Transverse colon (tissue), 4 donors: ENCODE measurements at regions not wholly inside any gene's neighbourhood (a gene's known extent, or its start where the extent isn't known, plus 50 kb on each side); places are given as distances from the start of the nearest gene placed in this dataset.

Source experiments
- DNase-seq: peaks from one replicate; pipeline ENCODE4 v3.0.0-alpha.2; 2019
- H3K27ac ChIP-seq, 4 donors: fragments of 200-600 bp; sonication (generic); 2 replicates each; pipeline ENCODE4 v1.5.1; 2016 to 2018; ENCODE audit warnings: inconsistent platforms in 4 of 4
- H3K27me3 ChIP-seq: fragments of 200-600 bp; sonication (generic); 2 replicates; pipeline ENCODE4 v1.5.1; 2017; ENCODE audit warnings: inconsistent platforms
- H3K36me3 ChIP-seq, 4 donors: fragments of 200-600 bp; sonication (generic); 2 replicates each; pipeline ENCODE4 v1.5.1; 2017 to 2019; ENCODE audit warnings: inconsistent platforms in 4 of 4
- H3K4me1 ChIP-seq, 4 donors: fragments of 200-600 bp; sonication (generic); 2 replicates each; pipeline ENCODE4 v1.5.1; 2017 to 2020; ENCODE audit warnings: inconsistent platforms in 4 of 4
- H3K4me3 ChIP-seq, 4 donors: fragments of 200-600 bp; sonication (generic); 1 replicate in 1 of 4; 2 replicates in 3 of 4; pipeline versions ENCODE4 v1.5.1 to v1.6.1; 2017 to 2019; ENCODE audit warnings: inconsistent platforms in 4 of 4
- H3K9me3 ChIP-seq, 2 donors: fragments of 200-600 bp; sonication (generic); 2 replicates each; pipeline ENCODE4 v1.5.1; 2017 to 2019; ENCODE audit warnings: inconsistent platforms in 2 of 2
- EP300 ChIP-seq: sonication (generic); formaldehyde crosslinking; IDR thresholded peaks from one replicate; pipeline ENCODE4 v1.6.1; 2017; ENCODE audit warnings: antibody characterized with exemption, low read depth
- POLR2A ChIP-seq: fragments of 450-650 bp; IDR thresholded peaks from one replicate; pipeline ENCODE4 v1.6.1; 2016; ENCODE audit warnings: antibody characterized with exemption, mild to moderate bottlenecking, moderate library complexity
- POLR2AphosphoS5 ChIP-seq, 3 donors: sonication (generic); formaldehyde crosslinking; IDR thresholded peaks; one replicate each; pipeline ENCODE4 v1.6.1; 2016; ENCODE audit warnings: antibody characterized with exemption in 3 of 3
- WGBS, 2 donors: methylation state at CpG; one replicate each; pipeline ENCODE4 v1.1.5; 2018; ENCODE audit warnings: low coverage in 1 of 2; 5-methylcytosine and 5-hydroxymethylcytosine counted together
- in situ Hi-C, 4 donors: fragments of 200-750 bp; cut with MboI; loops; one replicate each; pipeline versions ENCODE4 v1.15.0 to v1.15.1; 2017; ENCODE audit warnings: low sequenced_read_pairs in 3 of 4, low pct_ligation_motif_present in 1 of 4, low pct_unique_long_range_greater_than_20kb in 1 of 4
- intact Hi-C: fragments of 100-400 bp; cut with DNase I; formaldehyde crosslinking; loops from one replicate; pipeline ENCODE4 v1.15.1; 2023; ENCODE audit warnings: low total_unique reads
- TF ChIP-seq, protein P1 (sequence below), 5 experiments: fragments of 200-600 bp in 3 of 5; fragments of 450-650 bp in 2 of 5; sonication (generic) in 3 of 5; IDR thresholded peaks; 1 replicate in 2 of 5; 2 replicates in 3 of 5; pipeline ENCODE4 v1.5.1; 2016 to 2017; ENCODE audit warnings: antibody characterized with exemption in 5 of 5, inconsistent platforms in 3 of 5, mild to moderate bottlenecking in 2 of 5, moderate library complexity in 1 of 5

DNA sequence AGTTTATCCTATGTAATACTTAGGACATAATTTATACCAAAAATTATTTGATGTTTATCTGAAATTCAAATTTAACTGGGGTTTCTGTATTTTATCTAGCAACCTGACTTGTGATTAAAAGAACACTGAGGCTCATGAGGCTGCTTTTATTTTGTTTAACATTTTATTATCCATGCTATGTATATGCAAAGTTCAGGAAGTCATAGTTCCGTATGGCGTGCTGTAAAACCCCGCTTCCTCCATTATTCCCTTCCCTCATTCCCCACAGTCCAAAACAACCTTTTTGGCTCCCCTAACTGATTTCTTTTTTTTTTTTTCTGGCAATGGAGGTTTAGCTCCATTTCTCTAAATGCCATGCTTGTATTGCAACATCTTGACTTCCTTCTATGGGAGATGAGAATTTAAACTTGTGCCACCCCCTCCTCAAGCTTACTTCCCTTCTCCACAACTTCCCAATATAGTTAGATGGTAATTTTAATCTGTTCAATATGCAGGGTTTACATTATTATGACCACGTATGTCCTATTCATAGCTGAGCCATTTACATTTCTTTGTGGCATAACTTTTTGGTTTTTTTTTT is 138.0 kb upstream of the DNAH14 start:
- Histone ChIP-seq H3K27me3 (no peaks in the 10 kb centered on the region), H3K9me3 (no peaks in the 10 kb centered on the region)

DNA sequence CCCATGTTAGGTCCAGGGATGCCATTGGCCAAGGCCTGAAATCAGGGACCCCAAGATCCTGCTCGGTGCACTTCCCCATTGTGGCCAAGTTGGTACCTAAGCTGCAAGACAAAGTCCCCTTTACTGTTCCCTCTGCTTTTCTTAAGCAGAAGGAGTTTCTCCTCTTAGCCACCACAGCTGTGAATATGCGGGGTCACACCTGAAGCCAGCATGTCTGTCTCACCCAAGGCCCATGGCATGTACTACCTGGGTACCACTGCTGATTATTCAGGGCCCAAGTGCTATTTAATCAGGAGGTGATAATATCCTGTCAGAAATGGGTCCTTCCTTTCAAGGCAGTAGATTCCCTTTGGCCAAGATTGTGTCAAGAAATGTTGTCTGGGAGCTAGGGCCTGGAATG is 133.9 kb upstream of the DNAH14 start:
- Histone ChIP-seq H3K27me3 (no peaks in the 10 kb centered on the region), H3K27ac (no peak overlapping the region), H3K4me1 (peaks cover 0 to 8% (median 0%) of the 10 kb centered on the region in 4 donors), H3K9me3 (no peaks in the 10 kb centered on the region), H3K4me3 (no peak overlapping the region), H3K36me3 (no peaks in the 10 kb centered on the region)
- intact Hi-C loops (no loop called here), in situ Hi-C loops (no loop called here)
- TF ChIP-seq EP300 (no peak), POLR2AphosphoS5 (IDR thresholded peaks at IDR 0.05) (no peak), POLR2A (no peak)
- TF ChIP-seq, protein P1, sequence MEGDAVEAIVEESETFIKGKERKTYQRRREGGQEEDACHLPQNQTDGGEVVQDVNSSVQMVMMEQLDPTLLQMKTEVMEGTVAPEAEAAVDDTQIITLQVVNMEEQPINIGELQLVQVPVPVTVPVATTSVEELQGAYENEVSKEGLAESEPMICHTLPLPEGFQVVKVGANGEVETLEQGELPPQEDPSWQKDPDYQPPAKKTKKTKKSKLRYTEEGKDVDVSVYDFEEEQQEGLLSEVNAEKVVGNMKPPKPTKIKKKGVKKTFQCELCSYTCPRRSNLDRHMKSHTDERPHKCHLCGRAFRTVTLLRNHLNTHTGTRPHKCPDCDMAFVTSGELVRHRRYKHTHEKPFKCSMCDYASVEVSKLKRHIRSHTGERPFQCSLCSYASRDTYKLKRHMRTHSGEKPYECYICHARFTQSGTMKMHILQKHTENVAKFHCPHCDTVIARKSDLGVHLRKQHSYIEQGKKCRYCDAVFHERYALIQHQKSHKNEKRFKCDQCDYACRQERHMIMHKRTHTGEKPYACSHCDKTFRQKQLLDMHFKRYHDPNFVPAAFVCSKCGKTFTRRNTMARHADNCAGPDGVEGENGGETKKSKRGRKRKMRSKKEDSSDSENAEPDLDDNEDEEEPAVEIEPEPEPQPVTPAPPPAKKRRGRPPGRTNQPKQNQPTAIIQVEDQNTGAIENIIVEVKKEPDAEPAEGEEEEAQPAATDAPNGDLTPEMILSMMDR (IDR thresholded peaks at IDR 0.05): no peak
- WGBS, 2 donors: 50 to 71% methylated on average over 1 to 2 of the region's 2 CpGs
- no peak for DNase-seq

More for the DNA sequence above, 138.0 kb upstream of the DNAH14 start:
- in situ Hi-C loops: no loop called here
- no peak overlapping the region for H3K27ac ChIP-seq
- H3K36me3 ChIP-seq: no peaks in the 10 kb centered on the region
- TF ChIP-seq POLR2A (no peak), EP300 (no peak), POLR2AphosphoS5 (IDR thresholded peaks at IDR 0.05) (no peak)
- TF ChIP-seq, protein P1 (IDR thresholded peaks at IDR 0.05): no peak
- peaks cover 0 to 8% (median 0%) of the 10 kb centered on the region in 4 donors for H3K4me1 ChIP-seq
- no peak overlapping the region for H3K4me3 ChIP-seq
- 60 to 61% methylated on average over 4 of the region's 4 CpGs for WGBS, 2 donors
- DNase-seq: no peak
- intact Hi-C loops: no loop called here

DNA sequence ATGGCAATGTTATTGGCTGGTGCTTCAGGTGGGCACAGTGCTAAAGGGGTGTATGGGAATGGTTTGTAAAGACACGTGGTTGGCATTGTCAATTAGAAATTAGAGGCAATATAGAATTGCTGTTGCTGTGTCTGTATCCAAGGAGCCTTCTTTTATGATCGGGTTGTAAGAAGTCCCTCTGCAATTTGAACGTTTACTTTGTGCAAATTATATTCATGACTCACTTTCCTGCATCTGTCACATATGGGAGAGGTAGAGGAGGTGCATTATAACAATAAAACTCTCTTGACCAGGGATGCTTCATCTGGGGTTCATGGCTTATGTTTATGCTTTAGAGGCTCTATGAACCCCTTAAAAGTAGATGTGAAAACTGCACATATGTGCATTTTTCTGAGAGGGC is 130.4 kb upstream of the DNAH14 start:
- no peak for DNase-seq
- no peak overlapping the region for H3K4me3 ChIP-seq
- no peaks in the 10 kb centered on the region for H3K9me3 ChIP-seq
- no peaks in the 10 kb centered on the region for H3K4me1 ChIP-seq
- 23 to 41% methylated on average over 3 of the region's 3 CpGs for WGBS, 2 donors
- no peak overlapping the region for H3K27ac ChIP-seq
- in situ Hi-C loops (no loop called here), intact Hi-C loops (no loop called here)
- TF ChIP-seq POLR2A (no peak), POLR2AphosphoS5 (IDR thresholded peaks at IDR 0.05) (no peak), EP300 (no peak)
- TF ChIP-seq, protein P1 (IDR thresholded peaks at IDR 0.05): no peak
- H3K27me3 ChIP-seq: no peaks in the 10 kb centered on the region
- H3K36me3 ChIP-seq: no peaks in the 10 kb centered on the region

DNA sequence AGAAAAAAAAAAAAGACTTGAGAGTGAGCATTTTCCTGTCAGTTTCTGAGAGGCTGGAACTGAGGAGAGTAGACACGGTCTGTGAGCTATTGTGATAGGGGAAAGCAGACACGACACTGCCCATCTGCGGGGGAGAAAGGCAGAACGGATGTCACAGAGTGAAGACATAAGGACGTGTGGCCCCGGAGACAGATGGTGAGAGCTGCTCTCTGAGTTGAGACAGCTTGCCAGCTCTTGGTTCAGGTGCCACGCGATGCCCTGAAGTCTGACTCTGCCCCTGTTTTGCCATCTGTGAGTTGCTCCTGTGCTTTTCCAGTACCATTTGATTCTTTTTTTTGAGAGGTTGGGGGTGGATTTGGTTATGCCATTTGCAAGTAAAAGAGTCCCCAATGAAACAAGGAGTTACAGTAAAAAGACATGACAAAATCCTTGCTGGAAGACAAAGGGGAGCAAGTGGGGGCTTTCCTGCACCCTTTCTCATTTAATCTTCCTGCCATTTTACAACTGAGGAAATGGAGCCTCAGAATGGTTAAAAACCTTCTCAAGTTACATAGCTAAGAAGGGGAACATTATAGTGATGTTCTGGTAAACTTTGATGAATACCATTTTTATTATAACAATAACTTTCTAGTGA is 128.9 kb upstream of the DNAH14 start:
- Histone ChIP-seq H3K36me3 (no peaks in the 10 kb centered on the region), H3K27me3 (no peaks in the 10 kb centered on the region), H3K9me3 (no peaks in the 10 kb centered on the region), H3K4me1 (no peaks in the 10 kb centered on the region), H3K27ac (no peak overlapping the region), H3K4me3 (no peak overlapping the region)
- WGBS, 2 donors: 83 to 100% methylated on average over 1 to 8 of the region's 8 CpGs
- DNase-seq: no peak
- intact Hi-C loops: no loop called here
- TF ChIP-seq EP300 (no peak), POLR2A (no peak), POLR2AphosphoS5 (IDR thresholded peaks at IDR 0.05) (no peak)
- in situ Hi-C loops: loop anchor here in 1 of 4 donors (25.0 kb wide), 1 partner anchor 88 kb away; no protein-coding TSS in a partner anchor
